DMS114 treated with DMSO at 0.1 percent for 48 hours (cell line): ENCODE measurements at regions not wholly inside any gene's neighbourhood (a gene's known extent, or its start where the extent isn't known, plus 50 kb on each side); places are given as distances from the start of the nearest gene placed in this dataset.
"Not testable (repeated sequence)": the region's sequence is repeated elsewhere in the genome, so short reads cannot be mapped to it uniquely, and the experiment has no call there.

Source experiments
- DNase-seq: peaks from one replicate; lab custom pipeline; 2025; ENCODE audit not compliant: unreplicated experiment; lab: John Stamatoyannopoulos, UW

GRCh38 chr9:81032030-81032572, 657.2 kb downstream of the TLE1 start:
- DNase-seq: no peak

GRCh38 chr9:81031422-81032029, 657.8 kb downstream of the TLE1 start:
- no peak for DNase-seq

DNA sequence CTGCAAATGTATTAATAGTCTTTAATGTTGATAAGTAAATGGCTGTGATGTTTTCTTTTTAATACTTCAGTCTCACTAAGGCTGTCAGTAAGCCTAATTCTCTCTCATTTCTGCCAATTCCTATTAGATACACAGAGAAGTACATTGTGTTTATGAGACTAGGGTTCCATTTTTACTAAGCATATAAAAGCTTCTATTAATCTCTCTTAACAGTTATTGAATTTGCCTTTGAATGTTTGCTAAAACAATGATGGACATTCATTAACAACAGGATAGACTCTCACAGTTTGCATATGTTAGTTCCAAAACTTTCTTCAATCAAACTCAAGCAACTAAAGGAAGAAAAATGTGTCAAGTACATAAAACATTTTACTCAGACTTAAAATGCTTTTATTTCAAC, 659.3 kb downstream of the TLE1 start:
- no peak for DNase-seq

DNA sequence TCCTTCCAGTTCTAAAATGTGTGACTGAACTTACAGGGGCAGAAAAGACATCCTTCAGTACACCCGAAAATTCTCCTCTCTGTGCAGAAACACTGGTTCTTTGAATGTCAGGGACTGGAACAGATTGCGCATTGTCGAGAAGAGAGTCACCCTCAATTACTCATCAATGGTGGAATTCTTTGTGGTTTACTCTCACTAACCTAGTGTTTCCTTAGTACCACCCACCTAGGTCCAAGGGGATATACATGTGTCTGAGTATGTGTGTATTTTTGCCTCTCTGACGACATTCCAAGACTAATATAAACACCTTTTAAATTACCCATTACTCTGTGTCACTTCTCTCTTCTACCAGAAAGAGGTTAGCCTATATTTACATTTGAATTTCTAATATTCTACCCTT, 660.8 kb downstream of the TLE1 start:
- DNase-seq: no peak

GRCh38 chr9:81022177-81022576, 667.2 kb downstream of the TLE1 start:
- no peak for DNase-seq

GRCh38 chr9:81014945-81015344, 674.4 kb downstream of the TLE1 start:
- DNase-seq: not testable (repeated sequence)

- not testable (repeated sequence) for DNase-seq
Measured at GRCh38 chr9:81013191-81013590, 676.2 kb downstream of the TLE1 start.

GRCh38 chr9:81002906-81003305, 686.4 kb downstream of the TLE1 start:
- DNase-seq: no peak

GRCh38 chr9:81002242-81002641, 687.1 kb downstream of the TLE1 start:
- DNase-seq: no peak

GRCh38 chr9:80995759-80996158, 693.6 kb downstream of the TLE1 start:
- no peak for DNase-seq

GRCh38 chr9:80994892-80995291, 694.5 kb downstream of the TLE1 start:
- DNase-seq: no peak

GRCh38 chr9:80985595-80985994, 703.8 kb downstream of the TLE1 start:
- DNase-seq: not testable (repeated sequence)

DNA sequence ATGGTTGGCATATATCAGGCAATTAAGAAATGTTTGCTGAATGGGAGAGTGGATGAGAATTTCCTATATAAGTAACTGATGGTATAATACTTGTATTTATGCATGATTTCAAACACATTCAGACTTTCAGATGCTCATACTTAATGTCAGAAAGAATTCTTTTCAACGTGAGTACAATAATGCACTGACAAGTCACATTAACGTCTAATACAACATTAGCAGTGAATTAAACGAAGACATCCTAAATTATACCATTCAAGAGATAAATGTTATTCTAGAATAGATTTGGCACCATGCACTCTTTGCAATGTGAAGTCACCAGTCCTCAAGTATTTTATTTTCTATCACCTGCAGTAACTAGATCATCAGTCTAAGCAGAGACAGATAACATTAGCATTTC, 712.9 kb downstream of the TLE1 start:
- no peak for DNase-seq

GRCh38 chr9:80970377-80970776, 719.0 kb downstream of the TLE1 start:
- not testable (repeated sequence) for DNase-seq

GRCh38 chr9:80968611-80969010, 720.7 kb downstream of the TLE1 start:
- no peak for DNase-seq

DNA sequence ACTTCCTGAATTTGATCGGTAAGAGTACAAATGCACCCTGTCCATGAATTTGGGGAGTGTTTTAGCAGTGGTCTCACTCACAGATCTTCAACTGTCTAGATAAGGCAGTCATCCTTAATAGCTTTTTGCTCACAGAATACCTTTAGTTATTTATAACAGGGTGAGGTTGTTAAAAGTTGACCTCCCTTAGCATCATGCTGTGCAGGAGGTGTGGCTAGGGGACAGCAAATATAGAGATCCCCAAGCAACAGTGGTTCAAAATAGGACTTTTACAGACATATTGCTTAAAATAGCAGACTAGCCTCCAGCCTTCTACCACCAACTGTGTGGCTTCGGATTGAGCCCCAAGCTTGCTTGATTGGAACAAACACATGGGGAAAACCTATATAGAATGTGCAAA, 724.4 kb downstream of the TLE1 start:
- no peak for DNase-seq

DNA sequence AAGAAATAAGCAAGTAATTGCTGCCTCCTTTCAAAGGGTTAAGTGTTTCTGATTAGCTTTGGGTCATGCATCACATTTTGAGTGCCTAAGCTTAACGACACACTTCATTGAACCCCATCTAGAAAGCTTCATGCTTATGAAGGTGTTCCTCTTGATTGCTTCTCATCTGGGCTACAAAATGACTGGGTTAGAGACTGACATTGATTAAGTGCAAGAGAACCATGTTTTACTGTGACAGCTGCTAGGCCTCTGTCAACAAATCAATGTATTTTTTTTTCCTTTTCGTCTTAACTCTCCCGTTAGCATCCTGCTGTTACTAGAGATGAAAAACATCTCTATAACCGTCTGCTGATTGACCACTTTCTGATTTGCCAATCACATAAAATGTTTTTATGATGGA, 725.0 kb downstream of the TLE1 start:
- DNase-seq: no peak

- DNase-seq: no peak
Measured at GRCh38 chr9:80957801-80958200, 731.5 kb downstream of the TLE1 start.

DNA sequence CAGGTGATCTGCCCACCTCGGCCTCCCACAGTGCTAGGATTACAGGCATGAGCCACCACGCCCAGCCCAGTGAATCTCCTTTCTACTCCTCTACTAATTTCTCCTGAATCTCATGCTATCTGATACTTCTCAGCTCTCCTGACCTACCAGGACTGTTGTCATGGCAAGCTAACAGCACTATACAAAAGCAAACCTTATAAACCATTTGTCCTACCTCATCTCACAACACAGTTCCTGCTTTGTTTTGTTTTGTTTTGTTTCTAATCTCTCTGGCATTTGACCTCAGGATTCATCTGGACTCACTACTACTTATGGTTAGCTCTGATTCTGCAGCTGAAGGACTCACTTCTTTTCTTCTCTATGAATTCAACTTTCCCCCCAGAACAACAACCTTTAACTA, 734.8 kb downstream of the TLE1 start:
- DNase-seq: no peak

GRCh38 chr9:80952363-80952922, 736.9 kb downstream of the TLE1 start:
- DNase-seq: no peak

DNA sequence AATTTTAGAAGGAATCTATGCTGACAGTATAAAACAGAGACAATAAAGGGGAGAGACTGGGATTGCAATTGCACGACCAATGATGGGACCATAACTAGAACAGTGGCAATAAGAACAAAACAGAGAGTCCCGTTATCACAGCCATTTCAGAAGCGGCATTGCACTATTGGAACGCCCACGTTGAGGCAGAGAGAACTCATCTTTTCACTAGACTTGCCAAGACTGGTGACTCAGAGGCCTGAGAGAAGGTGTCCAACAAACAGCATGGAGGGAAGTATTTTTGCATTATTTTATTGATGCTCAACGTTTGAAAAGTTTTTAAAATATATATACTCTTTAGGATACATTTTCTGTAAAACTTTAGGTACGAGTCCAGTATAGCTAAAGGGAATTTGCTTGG, 737.7 kb downstream of the TLE1 start:
- DNase-seq: no peak

GRCh38 chr9:80948876-80949275, 740.5 kb downstream of the TLE1 start:
- no peak for DNase-seq

DNA sequence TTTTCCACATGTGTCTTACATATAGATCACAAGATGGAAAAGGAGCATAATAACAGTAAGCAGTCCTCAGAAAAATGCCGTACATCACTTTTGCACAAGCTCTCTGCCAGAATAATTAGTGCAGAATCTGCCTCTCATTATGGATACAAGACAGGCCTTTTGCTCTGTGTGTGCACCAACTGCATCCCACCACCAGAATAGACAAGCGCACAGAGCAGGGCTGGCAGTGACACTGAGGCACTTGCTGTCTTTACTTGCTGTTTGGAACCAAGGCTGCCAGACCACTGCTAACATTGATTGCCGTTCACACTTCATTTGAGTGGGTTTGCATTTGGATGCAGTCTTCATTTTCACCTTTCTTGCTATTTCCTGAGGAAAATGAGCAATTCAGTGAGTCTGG, 741.3 kb downstream of the TLE1 start:
- DNase-seq: no peak
